ENCODE measurements at regions not wholly inside any gene's neighbourhood (a gene's known extent, or its start where the extent isn't known, plus 50 kb on each side); places are given as distances from the start of the nearest gene placed in this dataset.
"Not testable (repeated sequence)": the region's sequence is repeated elsewhere in the genome, so short reads cannot be mapped to it uniquely, and the experiment has no call there.

DNA sequence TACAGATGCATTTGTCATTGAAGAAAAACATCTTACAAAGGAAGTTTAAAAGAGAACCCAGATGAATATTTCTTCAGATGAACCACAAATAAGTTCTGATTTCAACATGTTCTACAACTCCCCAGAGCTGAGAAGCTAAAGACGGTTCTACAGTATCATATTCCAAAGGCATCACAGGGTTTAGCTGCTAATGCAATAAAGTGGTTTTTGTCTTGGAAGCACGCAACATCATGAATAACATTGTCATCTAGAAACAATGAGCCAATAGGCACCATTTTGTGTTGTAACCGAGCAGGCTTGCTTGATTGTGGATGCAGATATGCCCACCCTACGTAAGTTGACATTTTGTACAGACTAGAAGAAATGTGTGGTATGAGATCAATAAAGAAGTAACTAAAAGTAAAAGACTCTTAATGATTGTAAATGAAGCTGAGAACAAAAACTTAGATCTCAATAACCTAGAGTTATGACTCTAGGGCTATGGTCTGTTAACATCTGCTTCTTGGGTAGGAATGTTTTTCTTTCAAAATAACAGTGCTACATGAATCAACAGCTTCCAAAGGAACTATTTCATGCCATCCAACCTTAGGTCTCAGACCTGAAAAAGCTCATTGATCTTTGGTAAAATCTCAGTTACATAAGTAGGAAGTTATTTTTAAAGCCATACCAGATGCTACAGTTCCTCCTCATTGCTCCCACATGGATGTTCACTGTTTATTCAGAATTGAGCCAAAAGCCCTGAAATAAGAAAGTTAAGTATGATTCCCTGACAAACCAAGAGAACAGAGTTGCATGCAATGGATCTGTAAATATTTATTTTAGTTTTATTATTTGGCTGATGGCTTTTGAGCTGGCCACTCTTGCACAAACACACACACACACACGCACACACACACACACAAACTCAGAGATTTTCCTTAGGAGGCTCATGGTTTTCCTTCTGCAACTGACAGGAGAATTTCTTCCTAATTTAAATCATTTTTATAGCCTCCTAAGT lies 118.7 kb upstream of the SLCO6A1 start:
- no peak for DNase-seq

DNA sequence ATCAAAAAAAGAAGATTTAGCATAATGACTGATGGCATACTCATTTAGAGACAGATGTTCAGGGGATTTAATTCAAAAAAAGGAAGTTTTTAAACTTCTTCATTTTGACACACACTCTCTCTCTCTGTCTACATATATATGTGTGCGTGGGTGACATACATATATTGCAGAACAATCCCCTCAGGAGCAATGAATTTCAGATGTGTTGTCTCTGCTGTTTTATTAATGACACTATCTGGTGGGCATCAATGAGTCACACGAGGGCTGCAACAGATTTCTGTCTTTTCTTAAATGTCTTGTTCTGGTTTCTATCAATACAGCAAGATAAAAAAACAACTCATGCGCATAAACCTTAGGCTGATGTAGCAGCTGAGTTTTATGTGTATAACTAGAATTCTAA lies 123.5 kb upstream of the SLCO6A1 start:
- DNase-seq = no peak

GRCh38 chr5:102623329-102624065 lies 124.7 kb upstream of the SLCO6A1 start:
- DNase-seq = no peak

DNA sequence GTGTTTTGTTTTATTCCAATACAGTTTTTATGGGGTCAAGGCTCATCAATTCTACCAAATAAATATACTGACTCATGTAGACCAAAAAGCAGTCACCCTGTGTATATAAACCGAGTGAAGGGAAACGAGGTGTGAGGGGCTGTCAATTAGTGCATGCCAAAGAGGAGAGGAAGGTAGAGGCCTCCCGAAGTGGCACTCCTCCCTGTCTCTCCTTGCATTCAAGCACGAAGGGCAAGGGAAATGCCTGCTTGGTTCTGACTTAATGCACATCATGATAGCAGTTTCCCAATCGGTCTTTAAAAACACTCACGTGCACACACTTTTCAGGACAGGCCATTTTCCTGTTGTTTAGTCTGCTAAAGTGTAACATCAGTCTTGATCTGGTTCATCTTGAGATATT lies 125.6 kb upstream of the SLCO6A1 start:
- DNase-seq = no peak

DNA sequence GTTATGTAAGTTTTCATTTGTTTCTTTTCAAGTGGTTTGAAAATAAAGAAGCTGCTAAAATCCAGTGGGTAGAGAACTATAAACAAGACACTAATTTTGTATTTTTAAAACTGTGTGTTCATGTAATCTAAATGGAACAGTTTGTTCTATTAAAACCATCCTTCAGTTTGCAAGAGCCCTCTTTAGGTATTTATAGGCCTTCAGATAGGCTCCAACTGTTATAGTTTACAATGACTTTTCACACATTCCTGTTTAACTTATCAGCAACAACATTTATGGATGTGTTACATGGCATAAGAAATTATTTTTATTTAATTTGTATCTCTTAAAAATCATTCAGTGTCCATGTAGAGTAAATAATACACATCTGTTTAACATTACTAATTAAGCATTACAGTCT lies 126.7 kb upstream of the SLCO6A1 start:
- DNase-seq = no peak

DNA sequence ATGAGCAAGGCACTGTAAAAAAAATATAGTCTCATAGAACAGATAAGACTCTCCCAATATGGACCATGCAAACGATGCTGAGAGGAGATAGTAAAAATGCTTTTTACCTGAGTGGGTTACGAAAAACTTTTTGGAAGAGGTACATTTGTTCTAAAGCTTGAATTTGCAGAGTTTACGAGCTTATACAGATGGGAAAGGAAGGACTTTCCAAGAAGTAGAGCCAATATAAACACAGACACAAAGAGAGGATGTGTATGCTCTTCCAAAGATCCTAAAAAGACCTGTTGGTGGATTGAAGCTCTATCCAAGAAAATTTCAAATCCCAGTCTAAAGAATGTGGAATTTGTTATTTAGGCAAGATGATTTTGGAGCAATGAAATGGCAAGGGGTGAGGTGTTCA lies 127.1 kb upstream of the SLCO6A1 start:
- DNase-seq = no peak

GRCh38 chr5:102627315-102627714 lies 127.8 kb upstream of the PAM start:
- no peak for DNase-seq

DNA sequence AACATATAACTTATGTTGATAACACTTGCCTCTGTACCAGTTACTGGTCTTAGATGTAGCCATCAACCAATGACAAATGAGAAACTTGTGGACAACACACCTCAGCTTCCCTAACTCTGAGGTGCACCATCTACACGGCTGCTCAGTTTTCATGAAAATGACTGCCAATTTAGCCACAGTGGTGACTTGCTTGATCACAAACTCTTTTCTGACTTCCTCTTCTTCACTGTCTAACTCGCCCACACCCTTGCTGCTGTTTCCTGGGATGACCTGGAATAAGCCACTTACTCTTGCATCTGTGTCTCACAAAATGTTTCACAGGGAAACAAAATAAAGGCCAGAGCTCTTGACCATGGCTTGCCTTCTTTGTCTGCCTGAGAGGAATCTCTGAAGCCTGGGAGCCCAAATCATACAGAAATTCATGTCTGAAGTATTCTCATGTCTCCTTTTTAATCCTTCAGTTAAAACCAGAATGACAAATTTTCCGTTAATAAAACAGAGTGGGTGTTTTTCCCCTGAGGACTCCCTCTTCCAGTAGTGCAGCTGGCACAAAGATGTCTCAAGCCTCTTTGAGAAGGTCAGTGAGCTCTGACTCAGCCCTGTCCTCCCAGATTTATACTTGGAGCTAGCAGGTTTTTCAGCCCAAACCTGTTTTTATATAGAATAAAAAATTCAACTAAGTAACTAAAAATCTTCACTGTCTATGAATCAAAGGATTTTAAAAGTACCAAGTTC lies 126.5 kb upstream of the PAM start:
- no peak for DNase-seq

DNA sequence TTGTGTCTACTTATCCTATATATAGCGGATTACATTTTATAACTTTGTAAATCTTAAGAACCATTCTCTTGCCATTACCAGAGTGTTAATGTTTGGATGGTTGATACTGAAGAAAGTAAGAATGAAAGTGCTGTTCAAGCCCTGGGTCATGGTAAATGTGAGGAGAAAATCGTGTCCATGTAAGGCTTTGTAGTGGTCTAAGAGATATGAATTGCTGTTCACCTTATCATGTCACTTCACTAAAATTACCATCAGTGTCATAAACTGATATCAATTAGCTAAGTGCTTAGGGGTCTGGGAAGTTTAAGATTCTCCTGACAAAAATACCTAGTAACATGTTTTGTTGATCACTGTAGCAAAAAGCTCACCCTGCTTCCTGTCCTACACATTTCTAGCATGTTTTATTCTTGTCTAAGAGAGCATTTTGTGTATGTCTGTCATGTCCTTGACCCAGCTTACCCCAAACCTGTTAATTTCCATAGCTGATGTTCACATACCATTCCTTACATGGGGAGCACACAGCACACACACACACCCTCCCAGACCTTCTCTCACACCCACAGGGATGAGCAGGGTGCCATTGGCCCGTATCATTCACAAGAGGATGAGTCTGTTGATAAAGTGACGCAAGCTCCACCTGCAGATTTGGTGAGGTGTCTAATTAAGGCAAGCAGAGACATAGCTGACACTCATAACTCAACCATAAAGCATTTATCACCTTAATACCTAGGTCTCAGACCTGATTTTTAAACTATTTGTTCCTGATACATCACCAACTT lies 125.1 kb upstream of the PAM start:
- no peak for DNase-seq

- DNase-seq = not testable (repeated sequence)
These were observed 119.7 kb upstream of the PAM start for GRCh38 chr5:102635399-102635798.

DNA sequence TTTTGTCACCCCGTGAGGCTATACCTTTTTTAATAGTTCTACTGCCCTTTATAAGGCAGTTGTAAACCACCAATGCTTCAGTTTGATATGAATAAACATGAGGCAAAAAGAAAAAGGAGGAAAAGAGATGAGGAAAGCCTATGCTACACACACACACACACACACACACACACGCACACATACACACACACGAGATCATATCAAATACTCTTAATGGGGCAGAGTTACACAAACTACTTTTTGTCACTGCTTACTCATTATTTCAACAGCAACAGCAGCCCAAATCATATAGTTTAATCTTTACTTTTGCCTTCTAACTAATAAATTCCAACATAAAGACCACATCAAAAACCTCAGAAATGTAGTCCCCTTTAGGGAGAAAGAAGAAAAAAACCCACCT lies 116.8 kb upstream of the PAM start:
- DNase-seq = no peak

- DNase-seq = no peak
These were observed 116.0 kb upstream of the PAM start for GRCh38 chr5:102638912-102639652.

GRCh38 chr5:102649731-102650130 lies 105.4 kb upstream of the PAM start:
- no peak for DNase-seq

DNA sequence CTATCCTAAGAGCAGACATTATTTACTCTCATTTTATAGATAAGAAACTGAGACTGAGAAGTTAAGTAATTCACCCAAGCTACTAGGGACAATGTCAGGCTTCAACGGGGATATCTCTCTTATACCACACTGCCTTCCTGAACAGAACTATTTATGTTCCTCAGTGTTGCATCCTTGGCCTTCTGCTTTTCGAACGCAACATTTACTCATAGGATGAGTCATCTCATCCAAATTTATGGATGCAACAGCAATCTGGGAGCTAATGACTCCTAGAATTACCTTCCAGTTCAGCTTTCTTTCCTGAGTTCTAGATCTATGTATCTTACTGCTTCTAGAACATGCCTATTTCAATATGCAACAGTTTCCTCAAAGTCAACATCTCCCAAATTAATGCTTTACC lies 103.6 kb upstream of the PAM start:
- no peak for DNase-seq

DNA sequence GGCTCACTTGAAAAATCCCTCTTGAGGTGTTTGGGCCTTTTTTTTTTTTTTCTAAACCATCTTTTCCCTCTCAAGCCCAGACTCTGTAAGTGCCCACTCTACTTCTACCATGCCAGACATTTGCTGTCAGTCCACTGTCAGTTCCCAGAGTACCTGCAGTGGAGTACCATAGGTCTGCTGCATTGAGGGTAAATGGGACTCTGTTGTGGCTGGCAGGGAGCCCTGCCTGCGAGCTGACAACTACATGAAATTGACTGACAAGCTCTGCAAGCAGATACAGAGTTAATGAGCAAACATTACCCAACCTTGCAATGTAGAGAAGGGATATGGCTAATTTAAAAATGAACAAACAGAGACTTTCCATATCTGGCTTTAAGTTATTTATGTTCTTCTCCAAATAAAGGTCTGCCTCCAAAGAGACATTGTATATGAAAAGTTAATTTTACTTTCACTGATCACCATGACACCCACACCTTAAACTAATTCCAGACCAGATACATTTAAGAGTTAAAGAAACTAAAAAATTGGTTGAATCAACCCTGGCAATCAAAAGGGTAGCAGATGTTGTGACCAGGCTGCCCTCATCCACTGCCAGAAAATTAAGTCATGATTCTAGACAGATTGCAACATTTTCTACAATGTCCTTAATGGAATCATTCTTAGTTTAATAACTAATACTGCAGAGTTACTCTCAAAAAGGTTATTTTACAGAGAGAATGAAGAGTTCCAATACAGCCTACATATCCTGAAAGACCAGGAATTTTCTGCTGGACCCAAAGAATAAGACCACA lies 100.4 kb upstream of the PAM start:
- no peak for DNase-seq

GRCh38 chr5:102659151-102659550 lies 96.0 kb upstream of the PAM start:
- DNase-seq = no peak

- DNase-seq = no peak
These were observed 95.0 kb upstream of the PAM start for GRCh38 chr5:102660111-102660510.

DNA sequence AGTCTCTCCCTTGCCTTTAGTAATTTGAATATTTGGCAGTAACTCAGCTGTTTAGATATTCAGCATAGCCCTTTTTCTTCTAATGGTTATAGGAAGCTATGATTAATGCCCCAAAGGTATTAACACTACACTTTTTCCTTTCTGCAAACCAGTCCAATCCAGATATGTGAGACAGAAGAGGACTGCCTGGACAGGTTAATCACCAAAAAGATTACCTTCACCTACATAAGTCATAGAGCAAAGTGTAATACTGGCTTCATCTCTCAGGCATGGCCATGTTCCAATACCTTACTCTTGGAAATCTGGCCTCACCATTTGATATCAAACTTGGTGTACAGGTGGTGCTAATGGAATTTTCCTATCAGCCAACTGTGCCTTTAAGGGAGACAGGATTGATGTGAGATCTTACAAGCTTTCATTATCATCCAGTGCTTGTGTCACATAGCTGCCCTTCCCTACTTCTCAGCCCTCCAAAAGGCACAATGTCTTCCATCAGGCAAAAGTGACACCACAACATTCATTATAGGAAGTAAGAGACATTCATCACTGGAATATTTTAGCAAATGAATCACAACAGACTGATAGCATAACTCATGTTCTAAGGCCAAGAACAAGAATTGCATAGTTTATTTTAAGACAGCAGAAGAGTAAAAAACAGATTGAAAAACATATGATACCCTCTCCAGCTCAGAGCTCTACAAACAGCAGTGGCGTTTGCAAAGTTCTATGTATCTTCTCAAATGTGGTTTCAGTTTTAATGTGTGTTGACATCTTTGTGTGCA lies 91.2 kb upstream of the PAM start:
- DNase-seq = no peak

DNA sequence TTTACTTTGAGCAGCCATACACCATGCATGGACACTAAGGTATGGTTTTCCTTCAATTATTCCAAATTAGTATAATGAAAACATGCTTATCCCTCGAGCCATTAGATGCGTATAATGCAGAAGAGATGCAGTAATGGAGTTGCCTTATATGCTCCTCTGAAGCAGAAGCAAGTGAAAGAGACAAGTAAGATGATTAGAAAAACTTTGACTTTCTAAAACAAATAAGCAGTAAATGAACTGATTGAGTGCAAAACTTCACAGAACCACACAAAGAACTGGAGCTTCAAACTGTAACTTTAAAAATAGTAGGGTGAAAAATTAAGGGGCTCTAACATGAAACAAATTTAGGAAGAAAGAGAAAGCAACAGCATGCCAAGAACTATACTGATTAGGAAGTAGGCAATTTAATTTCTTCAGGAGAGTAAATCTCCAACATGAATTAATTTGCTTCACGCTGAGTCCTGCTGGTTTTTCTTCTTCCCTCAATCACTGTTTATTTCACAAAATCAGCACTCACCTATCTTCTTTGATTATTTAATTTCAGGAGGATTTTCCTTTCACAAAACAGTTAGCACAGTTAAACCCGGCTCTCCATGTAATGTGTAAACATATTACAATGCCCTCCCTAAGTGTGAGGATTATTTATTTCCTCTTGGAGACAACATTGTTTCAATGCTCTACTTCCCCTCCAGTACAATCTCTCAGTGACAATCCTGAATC lies 90.3 kb upstream of the PAM start:
- DNase-seq = no peak

Measured in stimulated activated naive CD4-positive, alpha-beta T cell treated with Interleukin-2 at 50 U/mL for 16 hours (primary cell).